GM21515 (cell line): ENCODE measurements at regions not wholly inside any gene's neighbourhood (a gene's known extent, or its start where the extent isn't known, plus 50 kb on each side); places are given as distances from the start of the nearest gene placed in this dataset.

ENCODE experiments used
- ATAC-seq: cut with Tn5 transposase; IDR thresholded peaks from one replicate; pipeline ENCODE4 v1.9.1; 2021; ENCODE audit not compliant: unreplicated experiment

- ATAC-seq, result no peak
These were observed 177.2 kb downstream of the GPAM start for GRCh38 chr10:112006407-112006806.

DNA sequence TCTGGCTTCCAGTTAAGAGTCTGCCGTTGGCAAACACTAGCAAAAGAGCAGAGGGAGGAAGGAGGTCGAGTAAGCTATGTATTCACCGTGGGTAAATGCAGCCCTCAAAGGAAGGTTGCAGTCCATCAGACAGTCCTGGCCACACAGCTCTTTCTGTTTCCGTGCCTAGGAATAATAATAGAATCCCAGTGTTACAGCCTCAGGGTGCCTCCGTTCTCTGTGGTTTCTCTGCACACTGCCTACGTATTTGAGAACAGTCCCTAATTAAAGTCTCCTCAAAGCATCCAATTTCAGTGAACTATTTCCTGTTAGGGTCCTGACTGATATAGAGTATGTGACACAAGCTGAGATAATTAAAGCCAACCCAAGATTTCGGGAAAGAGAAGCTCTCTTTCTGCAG, 176.7 kb downstream of the GPAM start:
- ATAC-seq, result no peak

- no peak for ATAC-seq
These were observed 161.4 kb downstream of the GPAM start for GRCh38 chr10:112022196-112022595.

- no peak for ATAC-seq
These were observed 159.5 kb downstream of the GPAM start for GRCh38 chr10:112024079-112024478.

- no peak for ATAC-seq
These were observed 158.3 kb downstream of the GPAM start for GRCh38 chr10:112025228-112025627.

DNA sequence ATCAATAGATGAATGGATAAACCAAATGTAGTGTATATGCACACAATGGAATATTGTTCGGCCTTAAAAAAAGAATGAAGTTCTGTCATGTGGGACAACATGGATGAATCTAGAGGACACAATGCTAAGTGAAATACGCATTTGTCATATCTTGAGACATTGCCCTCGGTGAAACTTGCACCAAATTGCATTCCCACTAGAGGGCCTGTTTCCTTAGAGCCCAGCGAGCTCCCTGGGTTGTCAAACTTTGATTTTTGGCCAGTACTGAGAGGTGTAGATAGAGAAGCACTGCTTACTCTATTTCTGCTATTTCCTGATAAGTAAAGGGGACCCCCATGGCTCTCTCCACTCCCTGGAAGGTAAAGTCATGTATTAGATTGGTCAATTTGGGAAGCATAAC, 157.1 kb downstream of the GPAM start:
- no peak for ATAC-seq

DNA sequence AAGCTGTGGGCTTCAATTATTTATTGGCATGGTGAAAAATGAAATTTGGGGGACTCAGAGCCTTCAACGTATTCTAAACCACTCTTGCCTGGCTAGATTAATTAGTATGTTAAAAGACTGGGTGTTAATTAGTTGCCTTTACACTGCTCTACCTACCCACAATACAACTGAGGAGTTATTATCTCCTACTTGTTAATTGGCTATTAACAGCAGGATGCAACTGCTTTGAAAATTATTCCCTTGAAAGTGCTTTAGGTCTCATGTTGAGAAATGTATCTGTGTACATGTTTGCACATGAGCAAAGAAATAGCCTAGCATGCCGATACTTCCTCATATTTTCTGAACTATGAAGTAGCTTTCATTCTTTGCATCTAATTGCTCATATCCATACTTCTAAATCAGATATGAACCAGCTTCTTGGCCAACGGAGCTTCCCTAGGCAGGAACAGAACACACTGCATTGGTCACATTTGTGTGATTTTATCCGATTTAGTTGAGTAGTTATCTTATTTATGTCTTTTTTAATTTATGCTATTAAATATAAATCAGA, 155.8 kb downstream of the GPAM start:
- ATAC-seq, result no peak

DNA sequence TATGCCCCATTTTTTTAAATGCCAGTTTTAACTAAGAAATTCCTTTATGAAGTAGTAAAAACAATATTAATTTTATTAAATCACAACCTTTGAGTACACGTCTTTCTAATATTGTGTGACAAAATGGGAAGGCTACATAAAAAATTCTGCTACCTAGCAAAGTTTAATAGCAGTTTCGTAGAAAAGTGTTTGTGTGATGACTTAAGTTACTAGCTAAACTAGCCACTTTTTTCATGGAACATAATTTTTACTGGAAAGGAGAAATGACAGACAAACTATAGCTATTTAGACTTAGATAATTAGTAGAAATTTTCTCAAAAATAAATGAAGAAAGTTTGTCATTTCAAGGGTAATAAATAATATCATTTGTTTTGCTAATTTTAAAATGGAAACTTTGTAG, 153.1 kb downstream of the GPAM start:
- ATAC-seq, result no peak

- ATAC-seq, result no peak
These were observed 143.7 kb downstream of the GPAM start for GRCh38 chr10:112039823-112040222.

- ATAC-seq, result no peak
These were observed 142.9 kb downstream of the GPAM start for GRCh38 chr10:112040696-112041095.

GRCh38 chr10:112045938-112046337, 137.6 kb downstream of the GPAM start:
- ATAC-seq, result no peak

DNA sequence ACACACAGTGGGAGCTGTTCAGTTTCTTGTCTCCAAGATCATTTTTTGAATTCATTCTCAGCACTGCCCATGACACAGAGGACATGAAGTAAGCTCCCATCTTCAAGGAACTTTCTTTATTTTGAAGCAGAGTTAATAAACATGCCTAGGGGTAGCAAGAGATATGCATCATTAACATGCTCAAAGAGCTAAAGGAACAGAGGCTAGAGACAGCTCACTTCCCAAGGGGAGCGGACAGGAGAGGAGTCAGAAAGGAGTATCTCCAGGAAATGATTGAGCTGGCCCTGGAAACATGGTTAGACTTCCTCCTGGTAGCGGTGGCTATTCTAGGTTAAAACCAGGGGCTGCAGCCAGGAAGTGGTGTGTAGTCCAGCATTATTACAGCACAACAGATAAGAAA, 135.9 kb downstream of the GPAM start:
- no peak for ATAC-seq

GRCh38 chr10:112052166-112052565, 131.4 kb downstream of the GPAM start:
- ATAC-seq, result no peak

DNA sequence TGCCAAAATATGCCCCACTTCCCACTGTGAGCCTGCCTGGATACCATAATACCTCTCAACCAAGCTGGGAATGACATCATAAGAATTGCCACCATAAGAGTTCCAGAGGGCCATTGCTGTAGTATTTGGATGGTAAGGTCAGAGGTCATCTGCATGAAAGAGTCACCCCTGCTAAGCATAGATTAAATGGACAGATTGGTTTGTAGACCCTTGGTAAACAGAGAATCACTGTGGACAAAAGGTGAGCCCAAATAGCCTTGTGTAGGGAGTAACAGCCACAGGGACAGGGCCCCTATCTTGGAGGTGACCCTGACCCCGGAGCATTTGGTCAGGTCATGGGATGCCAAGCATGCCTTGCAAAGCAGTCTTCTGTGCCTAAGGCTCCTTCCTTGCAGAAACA, 129.7 kb downstream of the GPAM start:
- no peak for ATAC-seq

DNA sequence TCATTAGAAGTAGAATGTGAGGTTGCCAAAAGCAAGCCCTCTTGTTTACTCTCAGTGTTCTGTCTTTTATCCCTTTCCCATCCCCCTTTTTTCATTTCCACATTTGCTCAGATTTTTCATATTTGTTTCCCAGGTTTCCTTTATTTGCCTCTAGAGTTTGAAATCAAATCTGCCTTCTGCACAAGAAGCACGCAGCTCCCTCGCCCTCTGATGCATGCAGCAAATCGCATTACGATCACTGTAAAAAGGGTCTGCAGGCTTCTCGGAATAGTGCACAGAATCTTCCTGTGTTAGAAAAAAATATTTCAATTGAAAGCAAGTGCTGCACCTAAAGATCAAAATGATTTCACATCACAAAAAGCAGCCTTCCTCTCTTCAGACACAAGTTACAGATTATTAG, 129.0 kb downstream of the GPAM start:
- no peak for ATAC-seq

- ATAC-seq, result no peak
These were observed 126.5 kb downstream of the GPAM start for GRCh38 chr10:112057072-112057471.

GRCh38 chr10:112059220-112059619, 124.3 kb downstream of the GPAM start:
- no peak for ATAC-seq

- no peak for ATAC-seq
These were observed 111.9 kb downstream of the GPAM start for GRCh38 chr10:112071596-112072133.

- ATAC-seq, result no peak
These were observed 105.6 kb downstream of the GPAM start for GRCh38 chr10:112078003-112078402.

- ATAC-seq, result no peak
These were observed 103.3 kb downstream of the GPAM start for GRCh38 chr10:112080231-112080630.

- ATAC-seq, result no peak
These were observed 101.4 kb downstream of the GPAM start for GRCh38 chr10:112082120-112082519.

GRCh38 chr10:112083472-112083871, 100.1 kb downstream of the GPAM start:
- ATAC-seq, result no peak

DNA sequence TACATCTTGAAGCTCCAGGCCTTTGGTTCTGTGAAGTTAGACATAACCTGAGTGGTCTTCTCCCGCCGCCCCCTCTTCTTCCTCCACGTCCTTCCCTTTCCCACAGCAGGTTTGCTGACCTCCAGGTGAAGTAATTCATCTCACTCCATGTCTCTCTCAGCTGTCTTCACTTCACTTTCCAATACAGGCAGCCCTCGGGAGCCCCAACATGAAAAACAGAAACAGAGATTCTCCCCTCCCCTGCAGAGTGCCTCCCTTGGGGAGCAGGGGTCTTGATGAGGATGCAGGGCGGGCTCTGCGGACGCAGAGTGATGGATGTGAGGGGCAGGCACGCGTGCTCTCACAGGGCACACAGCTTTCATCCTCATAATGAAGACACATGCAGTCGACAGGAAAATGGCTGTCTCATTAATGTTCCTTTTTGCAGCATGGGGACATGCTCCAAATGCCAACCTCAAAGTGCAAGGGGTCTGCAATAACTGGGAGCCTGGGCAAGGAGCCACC, 95.6 kb downstream of the GPAM start:
- no peak for ATAC-seq
